IMR-90 (cell line): ENCODE measurements at regions not wholly inside any gene's neighbourhood (a gene's known extent, or its start where the extent isn't known, plus 50 kb on each side); places are given as distances from the start of the nearest gene placed in this dataset.

ENCODE experiments used
- ATAC-seq: fragments of 200-7000 bp; cut with Tn5 transposase; 2 replicates; pipeline ENCODE4 v1.9.1; 2020; ENCODE audit warnings: low read depth, mild to moderate bottlenecking, moderate library complexity
- BruUV-seq: library from RNA; stranded (reverse); fragments of 400-500 nt; replicated peaks from 2 replicates; lab custom pipeline; 2021; lab: Mats Ljungman, UMichigan
- CTCF ChIA-PET: fragments of 300-600 bp; formaldehyde crosslinking; extraction: SDS; loops from one replicate; lab custom pipeline; 2021; ENCODE audit warnings: antibody characterized with exemption; lab: Yijun Ruan, JAX
- POLR2A ChIA-PET: fragments of 300-600 bp; sonication (Branson Sonifier 250); formaldehyde crosslinking; loops from one replicate; lab custom pipeline; 2022; ENCODE audit warnings: antibody characterized with exemption; ENCODE audit not compliant: unreplicated experiment; lab: Charles Lee
- DNase-seq: peaks from one replicate; pipeline ENCODE4 v3.0.0; 2013
- H2AFZ ChIP-seq: replicated peaks from 2 replicates; pipeline ENCODE3; 2013; ENCODE audit warnings: low read length, mild to moderate bottlenecking; ENCODE audit not compliant: poor library complexity
- H2AK5ac ChIP-seq: 2 replicates; pipeline ENCODE4 v1.6.1; 2013; ENCODE audit warnings: low read depth, low read length, inconsistent platforms
- H2AK9ac ChIP-seq: replicated peaks from 2 replicates; pipeline ENCODE3; 2013; ENCODE audit warnings: mild to moderate bottlenecking, low read depth, low read length, moderate library complexity; ENCODE audit not compliant: poor library complexity
- H2BK120ac ChIP-seq: 2 replicates; pipeline ENCODE4 v1.6.1; 2013; ENCODE audit warnings: low read depth, low read length, inconsistent platforms
- H2BK15ac ChIP-seq: 3 replicates; pipeline ENCODE4 v1.6.1; 2013; ENCODE audit warnings: low read depth, low read length, inconsistent platforms
- H2BK20ac ChIP-seq: 2 replicates; pipeline ENCODE4 v1.6.1; 2013; ENCODE audit warnings: low read depth, mild to moderate bottlenecking, inconsistent platforms, low read length, moderate library complexity
- H2BK5ac ChIP-seq: 2 replicates; pipeline ENCODE4 v1.6.1; 2013; ENCODE audit warnings: mild to moderate bottlenecking, low read depth, low read length, inconsistent platforms; ENCODE audit not compliant: poor library complexity, severe bottlenecking
- H3K14ac ChIP-seq: replicated peaks from 2 replicates; pipeline ENCODE4 v1.6.1; 2013; ENCODE audit warnings: low read depth, low read length, inconsistent platforms
- H3K18ac ChIP-seq: 2 replicates; pipeline ENCODE4 v1.6.1; 2013; ENCODE audit warnings: low read depth, low read length, control low read depth
- H3K23ac ChIP-seq: 2 replicates; pipeline ENCODE4 v1.6.1; 2013; ENCODE audit warnings: low read depth, low read length, inconsistent platforms
- H3K27ac ChIP-seq: 2 replicates; pipeline ENCODE4 v1.5.1; 2013; ENCODE audit warnings: mild to moderate bottlenecking, control low read depth, low read length; ENCODE audit not compliant: insufficient read depth
- H3K27me3 ChIP-seq: 2 replicates; pipeline ENCODE4 v1.6.1; 2013; ENCODE audit warnings: low read length; ENCODE audit not compliant: control insufficient read depth, insufficient read depth
- H3K36me3 ChIP-seq: 2 replicates; pipeline ENCODE4 v1.6.1; 2013; ENCODE audit warnings: low read length, mixed read lengths; ENCODE audit not compliant: control insufficient read depth, insufficient read depth
- H3K4ac ChIP-seq: 2 replicates; pipeline ENCODE4 v1.6.1; 2013; ENCODE audit warnings: low read depth, low read length, inconsistent platforms
- H3K4me1 ChIP-seq: 2 replicates; pipeline ENCODE4 v1.6.1; 2013; ENCODE audit warnings: low read length, mixed read lengths; ENCODE audit not compliant: control insufficient read depth, insufficient read depth
- H3K4me2 ChIP-seq: 2 replicates; pipeline ENCODE4 v1.6.1; 2013; ENCODE audit warnings: low read depth, mild to moderate bottlenecking, control low read depth, low read length, moderate library complexity
- H3K4me3 ChIP-seq: 2 replicates; pipeline ENCODE4 v1.5.1; 2013; ENCODE audit warnings: low read depth, mild to moderate bottlenecking, control low read depth, low read length, moderate library complexity; ENCODE audit not compliant: insufficient read depth
- H3K56ac ChIP-seq: 2 replicates; pipeline ENCODE4 v1.6.1; 2013; ENCODE audit warnings: low read length, inconsistent platforms; ENCODE audit not compliant: insufficient read depth; ENCODE audit errors: extremely low read depth
- H3K79me1 ChIP-seq, 2 experiments: 2 replicates each; pipeline ENCODE4 v1.6.1; 2013; ENCODE audit warnings: low read length in 2 of 2, inconsistent platforms in 1 of 2, low read depth in 1 of 2
- H3K9ac ChIP-seq: 2 replicates; pipeline ENCODE4 v1.6.1; 2013; ENCODE audit warnings: low read depth, low read length, control low read depth
- H3K9me1 ChIP-seq: 2 replicates; pipeline ENCODE4 v1.6.1; 2013; ENCODE audit warnings: low read length, inconsistent platforms; ENCODE audit not compliant: insufficient read depth
- H3K9me3 ChIP-seq: 2 replicates; pipeline ENCODE4 v1.6.1; 2013; ENCODE audit warnings: low read length; ENCODE audit not compliant: control insufficient read depth, insufficient read depth
- H4K20me1 ChIP-seq: 2 replicates; pipeline ENCODE4 v1.6.1; 2013; ENCODE audit warnings: low read length, inconsistent platforms; ENCODE audit not compliant: insufficient read depth
- H4K5ac ChIP-seq: 2 replicates; pipeline ENCODE4 v1.6.1; 2013; ENCODE audit warnings: mild to moderate bottlenecking, low read depth, low read length, control low read depth
- H4K8ac ChIP-seq, 2 experiments: 2 replicates each; pipeline ENCODE4 v1.6.1; 2013; ENCODE audit warnings: low read depth in 2 of 2, low read length in 2 of 2, control low read depth in 1 of 2, inconsistent platforms in 1 of 2
- H4K91ac ChIP-seq: 2 replicates; pipeline ENCODE4 v1.6.1; 2013; ENCODE audit warnings: low read depth, low read length, inconsistent platforms; ENCODE audit not compliant: insufficient read depth
- BHLHE40 ChIP-seq: fragments of 150-350 bp; IDR thresholded peaks from 2 replicates; pipeline ENCODE4 v1.6.1; 2016; ENCODE audit warnings: mild to moderate bottlenecking, low read depth, low read length
- CEBPB ChIP-seq: IDR thresholded peaks from 2 replicates; pipeline ENCODE4 v1.6.1; 2012; ENCODE audit warnings: low read depth, low read length, improper control_type of control experiment
- CHD1 ChIP-seq: IDR thresholded peaks from 2 replicates; pipeline ENCODE4 v1.6.1; 2012; ENCODE audit warnings: low read depth, low read length, improper control_type of control experiment
- FOS ChIP-seq: fragments of 150-350 bp; IDR thresholded peaks from 2 replicates; pipeline ENCODE4 v1.6.1; 2016; ENCODE audit warnings: low read depth, low read length
- MAFK ChIP-seq: IDR thresholded peaks from 2 replicates; pipeline ENCODE4 v1.6.1; 2012; ENCODE audit warnings: low read depth, low read length, improper control_type of control experiment
- MAZ ChIP-seq: IDR thresholded peaks from 2 replicates; pipeline ENCODE4 v1.6.1; 2012; ENCODE audit warnings: low read depth, mild to moderate bottlenecking, low read length, improper control_type of control experiment, moderate library complexity, borderline replicate concordance
- MXI1 ChIP-seq: IDR thresholded peaks from 2 replicates; pipeline ENCODE4 v1.6.1; 2012; ENCODE audit warnings: low read depth, mild to moderate bottlenecking, low read length, moderate library complexity, borderline replicate concordance
- NFE2L2 ChIP-seq: fragments of 150-350 bp; IDR thresholded peaks from 2 replicates; pipeline ENCODE4 v1.6.1; 2016; ENCODE audit warnings: low read depth, mild to moderate bottlenecking, low read length
- POLR2A ChIP-seq: IDR thresholded peaks from 2 replicates; pipeline ENCODE4 v1.6.1; 2012; ENCODE audit warnings: mild to moderate bottlenecking, low read depth, low read length
- RAD21 ChIP-seq: IDR thresholded peaks from 2 replicates; pipeline ENCODE4 v1.6.1; 2012; ENCODE audit warnings: low read length, improper control_type of control experiment
- RCOR1 ChIP-seq: IDR thresholded peaks from 2 replicates; pipeline ENCODE4 v1.6.1; 2012; ENCODE audit warnings: mild to moderate bottlenecking, low read length, improper control_type of control experiment; ENCODE audit not compliant: insufficient replicate concordance
- RFX5 ChIP-seq: IDR thresholded peaks from 2 replicates; pipeline ENCODE4 v1.8.0; 2012; ENCODE audit warnings: low read depth, mild to moderate bottlenecking, low read length, moderate library complexity
- SMC3 ChIP-seq: fragments of 150-350 bp; IDR thresholded peaks from 2 replicates; pipeline ENCODE4 v1.6.1; 2016; ENCODE audit warnings: low read depth, mild to moderate bottlenecking, antibody characterized with exemption, low read length, moderate library complexity
- WGBS, 2 experiments: methylation state at CpG; one replicate each; pipeline versions ENCODE4 v1.1.5 to v1.1.7; 2013; ENCODE audit warnings: missing lambda C conversion rate in 2 of 2; ENCODE audit not compliant: insufficient read length in 1 of 2; ENCODE audit errors: extremely low coverage in 2 of 2; 5-methylcytosine and 5-hydroxymethylcytosine counted together
- dilution Hi-C: fragments of 300-500 bp; cut with HindIII; formaldehyde crosslinking; loops from one replicate; pipeline ENCODE4 v1.14.3; 2018; ENCODE audit warnings: low sequenced_read_pairs; ENCODE audit not compliant: unreplicated experiment
- in situ Hi-C: fragments of 300-500 bp; cut with MboI; formaldehyde crosslinking; loops from 3 replicates; pipeline ENCODE4 v1.14.3; 2019; ENCODE audit warnings: low sequenced_read_pairs, inconsistent platforms, mixed read lengths
- intact Hi-C: fragments of 100-400 bp; cut with micrococcal nuclease; formaldehyde crosslinking; loops from 2 replicates; pipeline ENCODE4 v1.10.0; 2022
- TF ChIP-seq, protein P1 (sequence below): conservative IDR thresholded peaks from 2 replicates; pipeline ENCODE4 v1.5.1; 2012; ENCODE audit warnings: mild to moderate bottlenecking, low read depth, low read length, improper control_type of control experiment
- TF ChIP-seq, protein P2 (sequence below): fragments of 150-350 bp; IDR thresholded peaks from 2 replicates; pipeline ENCODE4 v1.6.1; 2017; ENCODE audit warnings: mild to moderate bottlenecking, antibody characterized with exemption, low read length, low read depth
- TF ChIP-seq, protein P3 (sequence below): fragments of 150-350 bp; IDR thresholded peaks from 2 replicates; pipeline ENCODE4 v1.6.1; 2016; ENCODE audit warnings: low read depth, mild to moderate bottlenecking, low read length, moderate library complexity, borderline replicate concordance

DNA sequence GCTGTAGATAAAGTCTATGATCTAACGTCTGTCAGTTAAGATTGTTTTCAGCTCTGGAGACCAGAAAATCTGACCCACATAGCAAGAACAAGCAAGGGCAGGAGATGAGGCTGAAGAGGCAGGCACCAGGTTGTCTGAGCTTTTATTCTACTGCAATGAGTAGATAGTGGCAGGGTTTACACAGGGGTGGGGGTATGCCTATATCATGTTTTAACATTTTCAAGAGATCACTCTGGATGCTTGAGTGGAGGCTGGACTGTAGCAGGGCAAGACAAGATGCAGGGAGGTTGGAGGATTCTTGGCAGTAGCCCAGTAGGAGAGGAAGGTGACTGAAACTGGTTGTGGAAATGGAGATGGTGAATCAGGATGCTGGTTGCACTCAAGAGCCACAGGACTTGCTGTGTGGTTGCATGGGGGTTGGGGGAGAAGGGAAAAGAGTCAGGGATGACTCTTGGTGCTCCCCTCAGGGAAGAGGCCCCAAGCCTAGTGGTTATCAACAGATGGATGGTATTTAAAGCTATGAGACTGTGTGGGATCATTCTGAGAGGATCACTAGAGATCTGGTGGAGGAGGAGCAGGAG, 143.1 kb upstream of the KCNJ18 start:
- POLR2A ChIA-PET, result no interaction called here
- intact Hi-C loops, result no loop called here
- H2BK15ac ChIP-seq, result peak overlapping the region; percentile 38; the same call in 2 of the 3 replicates
- CTCF ChIA-PET, result no interaction called here
- no peaks in the 10 kb centered on the region for H3K9me3 ChIP-seq
- H3K56ac ChIP-seq, result peak overlapping the region; percentile 73; the same call in 1 of the 2 replicates
- WGBS, 2 experiments, result no CpG with 5 or more reads among the region's 1 CpG
- peak overlapping the region; percentile 50; the same call in 1 of the 2 replicates for H3K23ac ChIP-seq
- peaks cover 14% of the 10 kb centered on the region; the same call in 1 of the 2 replicates for H3K9me1 ChIP-seq
- H3K27me3 ChIP-seq, result no peaks in the 10 kb centered on the region
- H2AK5ac ChIP-seq, result peak overlapping the region; percentile 8; the same call in 1 of the 2 replicates
- peaks cover 29 to 49% of the 10 kb centered on the region in 2 experiments for H3K79me1 ChIP-seq
- peak overlapping the region; percentile 35 to 63; a peak in 3 of 4 replicates for H4K8ac ChIP-seq
- H2AK9ac ChIP-seq, result no peak overlapping the region
- H3K36me3 ChIP-seq, result peaks cover 17% of the 10 kb centered on the region
- peak overlapping the region; percentile 56; the same call in 1 of the 2 replicates for H3K9ac ChIP-seq
- H4K20me1 ChIP-seq, result peaks cover 35% of the 10 kb centered on the region
- H2BK5ac ChIP-seq, result peak overlapping the region; percentile 82
- in situ Hi-C loops, result no loop called here
- dilution Hi-C loops, result no loop called here
- peak; percentile 83 for DNase-seq
- H3K4me1 ChIP-seq, result peaks cover 11% of the 10 kb centered on the region
- H4K91ac ChIP-seq, result peak overlapping the region; percentile 85
- no peak overlapping the region for H2AFZ ChIP-seq
- no TSS peak for BruUV-seq
- H2BK20ac ChIP-seq, result peak overlapping the region; percentile 90
- TF ChIP-seq, protein P1, sequence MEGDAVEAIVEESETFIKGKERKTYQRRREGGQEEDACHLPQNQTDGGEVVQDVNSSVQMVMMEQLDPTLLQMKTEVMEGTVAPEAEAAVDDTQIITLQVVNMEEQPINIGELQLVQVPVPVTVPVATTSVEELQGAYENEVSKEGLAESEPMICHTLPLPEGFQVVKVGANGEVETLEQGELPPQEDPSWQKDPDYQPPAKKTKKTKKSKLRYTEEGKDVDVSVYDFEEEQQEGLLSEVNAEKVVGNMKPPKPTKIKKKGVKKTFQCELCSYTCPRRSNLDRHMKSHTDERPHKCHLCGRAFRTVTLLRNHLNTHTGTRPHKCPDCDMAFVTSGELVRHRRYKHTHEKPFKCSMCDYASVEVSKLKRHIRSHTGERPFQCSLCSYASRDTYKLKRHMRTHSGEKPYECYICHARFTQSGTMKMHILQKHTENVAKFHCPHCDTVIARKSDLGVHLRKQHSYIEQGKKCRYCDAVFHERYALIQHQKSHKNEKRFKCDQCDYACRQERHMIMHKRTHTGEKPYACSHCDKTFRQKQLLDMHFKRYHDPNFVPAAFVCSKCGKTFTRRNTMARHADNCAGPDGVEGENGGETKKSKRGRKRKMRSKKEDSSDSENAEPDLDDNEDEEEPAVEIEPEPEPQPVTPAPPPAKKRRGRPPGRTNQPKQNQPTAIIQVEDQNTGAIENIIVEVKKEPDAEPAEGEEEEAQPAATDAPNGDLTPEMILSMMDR, result no peak
- TF ChIP-seq, protein P2, sequence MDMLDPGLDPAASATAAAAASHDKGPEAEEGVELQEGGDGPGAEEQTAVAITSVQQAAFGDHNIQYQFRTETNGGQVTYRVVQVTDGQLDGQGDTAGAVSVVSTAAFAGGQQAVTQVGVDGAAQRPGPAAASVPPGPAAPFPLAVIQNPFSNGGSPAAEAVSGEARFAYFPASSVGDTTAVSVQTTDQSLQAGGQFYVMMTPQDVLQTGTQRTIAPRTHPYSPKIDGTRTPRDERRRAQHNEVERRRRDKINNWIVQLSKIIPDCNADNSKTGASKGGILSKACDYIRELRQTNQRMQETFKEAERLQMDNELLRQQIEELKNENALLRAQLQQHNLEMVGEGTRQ, result no peak
- TF ChIP-seq NFE2L2 (no peak), MAZ (no peak), MXI1 (no peak), MAFK (no peak), SMC3 (no peak), POLR2A (no peak), CEBPB (no peak), FOS (no peak), RCOR1 (no peak), BHLHE40 (no peak), CHD1 (no peak), RFX5 (no peak), RAD21 (no peak)
- TF ChIP-seq, protein P3, sequence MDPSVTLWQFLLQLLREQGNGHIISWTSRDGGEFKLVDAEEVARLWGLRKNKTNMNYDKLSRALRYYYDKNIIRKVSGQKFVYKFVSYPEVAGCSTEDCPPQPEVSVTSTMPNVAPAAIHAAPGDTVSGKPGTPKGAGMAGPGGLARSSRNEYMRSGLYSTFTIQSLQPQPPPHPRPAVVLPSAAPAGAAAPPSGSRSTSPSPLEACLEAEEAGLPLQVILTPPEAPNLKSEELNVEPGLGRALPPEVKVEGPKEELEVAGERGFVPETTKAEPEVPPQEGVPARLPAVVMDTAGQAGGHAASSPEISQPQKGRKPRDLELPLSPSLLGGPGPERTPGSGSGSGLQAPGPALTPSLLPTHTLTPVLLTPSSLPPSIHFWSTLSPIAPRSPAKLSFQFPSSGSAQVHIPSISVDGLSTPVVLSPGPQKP, result no peak
- peak overlapping the region; percentile 97 for H3K4ac ChIP-seq
- H3K4me3 ChIP-seq, result peak overlapping the region; percentile 31
- peak overlapping the region; percentile 91 for H3K4me2 ChIP-seq
- peak overlapping the region; percentile 92 for H2BK120ac ChIP-seq
- H4K5ac ChIP-seq, result peak overlapping the region; percentile 52; the same call in 1 of the 2 replicates
- no peak; the same call in 1 of the 2 replicates for ATAC-seq
- peak overlapping the region; percentile 60 for H3K18ac ChIP-seq
- peak overlapping the region; percentile 62; the same call in 1 of the 2 replicates for H3K27ac ChIP-seq
- peak overlapping the region; percentile 96 for H3K14ac ChIP-seq
